GM12873 (cell line): ENCODE measurements at regions not wholly inside any gene's neighbourhood (a gene's known extent, or its start where the extent isn't known, plus 50 kb on each side); places are given as distances from the start of the nearest gene placed in this dataset.

Source experiments
- CTCF ChIP-seq: IDR thresholded peaks from 2 replicates; pipeline ENCODE4 v1.5.1; 2012; ENCODE audit warnings: low read depth, mild to moderate bottlenecking, moderate library complexity, low read length, control low read depth; ENCODE audit not compliant: insufficient read depth; ENCODE audit errors: missing control alignments

- no peak for TF ChIP-seq CTCF
Observed at GRCh38 chr5:104540448-104540847, 977.9 kb upstream of the NUDT12 start.

- no peak for TF ChIP-seq CTCF
Observed at GRCh38 chr5:104539618-104540350, 977.2 kb upstream of the NUDT12 start.

GRCh38 chr5:104538734-104539133 is 976.1 kb upstream of the NUDT12 start:
- no peak for TF ChIP-seq CTCF

GRCh38 chr5:104533498-104533897 is 970.9 kb upstream of the NUDT12 start:
- no peak for TF ChIP-seq CTCF

GRCh38 chr5:104526866-104527265 is 964.3 kb upstream of the NUDT12 start:
- TF ChIP-seq CTCF = no peak

GRCh38 chr5:104513640-104514072 is 951.1 kb upstream of the NUDT12 start:
- no peak for TF ChIP-seq CTCF

- TF ChIP-seq CTCF = no peak
Observed at GRCh38 chr5:104513121-104513602, 950.6 kb upstream of the NUDT12 start.
